HG03066 (cell line): ENCODE measurements at regions not wholly inside any gene's neighbourhood (a gene's known extent, or its start where the extent isn't known, plus 50 kb on each side); places are given as distances from the start of the nearest gene placed in this dataset.

Source experiments
- ATAC-seq: cut with Tn5 transposase; IDR thresholded peaks from one replicate; pipeline ENCODE4 v1.9.1; 2021; ENCODE audit warnings: low read depth; ENCODE audit not compliant: unreplicated experiment

GRCh38 chr10:124346831-124347230 is 71.9 kb downstream of the OAT start:
- no peak for ATAC-seq

GRCh38 chr10:124345521-124345920 is 73.2 kb downstream of the OAT start:
- ATAC-seq: no peak

- ATAC-seq: no peak
Measured at GRCh38 chr10:124344931-124345330, 73.8 kb downstream of the OAT start.

- no peak for ATAC-seq
Measured at GRCh38 chr10:124344266-124344590, 74.5 kb downstream of the OAT start.

GRCh38 chr10:124343351-124344265 is 75.1 kb downstream of the OAT start:
- ATAC-seq: no peak

- ATAC-seq: no peak
Measured at GRCh38 chr10:124342821-124343170, 75.9 kb downstream of the OAT start.

GRCh38 chr10:124342136-124342820 is 76.4 kb downstream of the OAT start:
- no peak for ATAC-seq

- no peak for ATAC-seq
Measured at GRCh38 chr10:124341768-124342135, 77.0 kb downstream of the OAT start.

- ATAC-seq: no peak
Measured at GRCh38 chr10:124340033-124340760, 78.5 kb downstream of the OAT start.

- no peak for ATAC-seq
Measured at GRCh38 chr10:124339119-124340032, 79.3 kb downstream of the OAT start.

- no peak for ATAC-seq
Measured at GRCh38 chr10:124338276-124338925, 80.3 kb downstream of the OAT start.

GRCh38 chr10:124336186-124336585 is 82.5 kb downstream of the OAT start:
- no peak for ATAC-seq

GRCh38 chr10:124333931-124334330 is 84.8 kb downstream of the OAT start:
- no peak for ATAC-seq

GRCh38 chr10:124332426-124332825 is 86.3 kb downstream of the OAT start:
- no peak for ATAC-seq

- no peak for ATAC-seq
Measured at GRCh38 chr10:124329941-124330340, 88.8 kb downstream of the OAT start.

- ATAC-seq: no peak
Measured at GRCh38 chr10:124329362-124329761, 89.4 kb downstream of the OAT start.

GRCh38 chr10:124328477-124329220 is 90.1 kb downstream of the OAT start:
- ATAC-seq: no peak

- ATAC-seq: no peak
Measured at GRCh38 chr10:124325998-124326636, 92.6 kb downstream of the OAT start.

GRCh38 chr10:124325633-124325914 is 93.1 kb downstream of the OAT start:
- no peak for ATAC-seq
